B cell (primary cell): ENCODE measurements at regions not wholly inside any gene's neighbourhood (a gene's known extent, or its start where the extent isn't known, plus 50 kb on each side); places are given as distances from the start of the nearest gene placed in this dataset.

ENCODE experiments used
- ATAC-seq: fragments of 200-7000 bp; cut with Tn5 transposase; one replicate; pipeline ENCODE4 v1.10.0; 2021; ENCODE audit warnings: low read depth, mild to moderate bottlenecking, moderate number of reproducible peaks, moderate library complexity
- CTCF ChIA-PET: fragments of 350-600 bp; sonication (Branson Sonifier 250); formaldehyde crosslinking; loops from one replicate; lab custom pipeline; 2021; ENCODE audit warnings: antibody characterized with exemption, inconsistent platforms; lab: Charles Lee
- POLR2A ChIA-PET: fragments of 350-600 bp; sonication (Branson Sonifier 250); formaldehyde crosslinking; loops from one replicate; lab custom pipeline; 2021; ENCODE audit warnings: antibody characterized with exemption; lab: Charles Lee
- DNase-seq: peaks from one replicate; pipeline ENCODE4 v3.0.0; 2013
- H2AFZ ChIP-seq: 2 replicates; pipeline ENCODE4 v1.6.1; 2012; ENCODE audit warnings: mild to moderate bottlenecking, low read depth, low read length; ENCODE audit not compliant: insufficient read depth, poor library complexity, severe bottlenecking
- H3K27ac ChIP-seq, 2 donors: 1 replicate in 1 of 2; 2 replicates in 1 of 2; pipeline ENCODE4 v1.5.1; 2012 to 2013; ENCODE audit warnings: low read length in 2 of 2, mild to moderate bottlenecking in 2 of 2, moderate library complexity in 1 of 2
- H3K27me3 ChIP-seq, 4 experiments: fragments of 200-600 bp in 1 of 4; sonication (generic) in 1 of 4; replicated peaks in 1 of 4; 1 replicate in 2 of 4; 2 replicates in 2 of 4; pipeline versions ENCODE4 v1.6.1 to v1.7.0; 2013 to 2016; ENCODE audit warnings: low read length in 3 of 4, mild to moderate bottlenecking in 2 of 4, mixed read lengths in 1 of 4, moderate library complexity in 1 of 4; ENCODE audit not compliant: insufficient read depth in 4 of 4, control insufficient read depth in 3 of 4; ENCODE audit errors: control extremely low read depth in 1 of 4
- H3K36me3 ChIP-seq, 2 experiments: replicated peaks in 1 of 2; 1 replicate in 1 of 2; 2 replicates in 1 of 2; pipeline versions ENCODE4 v1.6.1 to v1.7.1; 2013; ENCODE audit warnings: low read length in 1 of 2; ENCODE audit not compliant: insufficient read depth in 2 of 2, control insufficient read depth in 1 of 2; ENCODE audit errors: control extremely low read depth in 1 of 2, extremely low read depth in 1 of 2
- H3K4me1 ChIP-seq, 2 donors: fragments of 200-600 bp in 1 of 2; sonication (generic) in 1 of 2; 1 replicate in 1 of 2; 2 replicates in 1 of 2; pipeline versions ENCODE4 v1.5.1 to v1.6.1; 2013 to 2017; ENCODE audit warnings: low read length in 2 of 2; ENCODE audit not compliant: control insufficient read depth in 2 of 2, insufficient read depth in 2 of 2
- H3K4me2 ChIP-seq: replicated peaks from 2 replicates; pipeline ENCODE3; 2012; ENCODE audit warnings: mild to moderate bottlenecking, low read depth, low read length; ENCODE audit not compliant: poor library complexity, severe bottlenecking
- H3K4me3 ChIP-seq, 5 experiments: fragments of 200-600 bp in 1 of 5; sonication (generic) in 1 of 5; 1 replicate in 3 of 5; 2 replicates in 2 of 5; pipeline versions ENCODE4 v1.5.1 to v1.7.0; 2011 to 2016; ENCODE audit warnings: low read length in 4 of 5, mild to moderate bottlenecking in 4 of 5, low read depth in 2 of 5, control low read depth in 1 of 5, moderate library complexity in 1 of 5; ENCODE audit not compliant: insufficient read depth in 1 of 5; ENCODE audit errors: control extremely low read depth in 1 of 5, extremely low read depth in 1 of 5
- H3K79me2 ChIP-seq: fragments of 200-600 bp; sonication (generic); one replicate; pipeline ENCODE4 v1.6.0; 2016; ENCODE audit warnings: low read length; ENCODE audit not compliant: control insufficient read depth, insufficient read depth
- H3K9ac ChIP-seq: fragments of 200-600 bp; sonication (generic); 2 replicates; pipeline ENCODE4 v1.6.1; 2017; ENCODE audit warnings: mild to moderate bottlenecking, low read length, moderate library complexity
- H3K9me3 ChIP-seq, 3 donors: one replicate each; pipeline versions ENCODE4 v1.6.1 to v1.7.1; 2013; ENCODE audit warnings: low read length in 2 of 3; ENCODE audit not compliant: control insufficient read depth in 2 of 3, insufficient read depth in 1 of 3; ENCODE audit errors: control extremely low read depth in 1 of 3
- H4K20me1 ChIP-seq: 2 replicates; pipeline ENCODE4 v1.6.0; 2012; ENCODE audit warnings: mild to moderate bottlenecking, low read length; ENCODE audit not compliant: insufficient read depth, control insufficient read depth, poor library complexity, severe bottlenecking
- H3K27ac Mint-ChIP-seq: one replicate; pipeline ENCODE4 v1.8.0; 2021; ENCODE audit warnings: mixed read lengths
- H3K27me3 Mint-ChIP-seq: one replicate; pipeline ENCODE4 v1.8.0; 2021; ENCODE audit warnings: mixed read lengths
- H3K4me1 Mint-ChIP-seq: one replicate; pipeline ENCODE4 v1.8.0; 2021; ENCODE audit warnings: mixed read lengths
- H3K4me3 Mint-ChIP-seq: one replicate; pipeline ENCODE4 v1.8.0; 2021; ENCODE audit warnings: mixed read lengths
- H3K9me3 Mint-ChIP-seq: one replicate; pipeline ENCODE4 v1.8.0; 2022; ENCODE audit warnings: mixed read lengths; ENCODE audit not compliant: insufficient read depth
- EZH2 ChIP-seq: IDR thresholded peaks from 2 replicates; pipeline ENCODE4 v1.6.1; 2012; ENCODE audit warnings: borderline replicate concordance, low read depth, mild to moderate bottlenecking, moderate library complexity, low read length; ENCODE audit not compliant: insufficient read depth, poor library complexity, severe bottlenecking
- WGBS: methylation state at CpG from one replicate; pipeline ENCODE4 v1.1.5; 2013; ENCODE audit warnings: missing lambda C conversion rate; ENCODE audit not compliant: insufficient coverage; 5-methylcytosine and 5-hydroxymethylcytosine counted together
- intact Hi-C: fragments of 100-400 bp; cut with micrococcal nuclease; formaldehyde crosslinking; loops from one replicate; pipeline ENCODE4 v1.10.0; 2022
- TF ChIP-seq, protein P1 (sequence below): fragments of 200-600 bp; IDR thresholded peaks from one replicate; pipeline ENCODE4 v1.8.0; 2022; ENCODE audit warnings: antibody characterized with exemption, mild to moderate bottlenecking

DNA sequence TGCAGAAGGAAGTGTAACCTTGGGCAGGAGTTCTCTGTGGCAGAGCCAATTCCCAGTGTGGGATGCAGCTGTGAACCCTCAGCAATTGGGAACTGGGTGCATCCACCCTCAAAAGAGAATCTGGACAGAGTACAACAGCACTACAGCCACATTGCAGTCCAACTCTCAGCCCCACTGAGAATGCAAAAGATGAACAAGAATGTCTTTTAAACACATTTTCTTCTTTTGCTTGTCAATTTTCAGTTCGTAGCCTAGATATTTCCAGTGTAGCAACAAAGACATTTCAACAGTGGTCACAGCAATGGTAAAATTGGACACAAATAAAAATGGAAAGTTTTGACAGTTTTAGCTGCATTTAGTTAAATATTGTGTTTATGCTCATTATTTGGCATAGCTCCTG lies 114.0 kb upstream of the APP start:
- H4K20me1 ChIP-seq = no peaks in the 10 kb centered on the region
- DNase-seq = no peak
- Mint-ChIP-seq H3K27ac (no peak overlapping the region), H3K4me1 (no peaks in the 10 kb centered on the region), H3K27me3 (no peaks in the 10 kb centered on the region), H3K4me3 (no peak overlapping the region), H3K9me3 (no peaks in the 10 kb centered on the region)
- H2AFZ ChIP-seq = no peak overlapping the region
- no peak for TF ChIP-seq EZH2
- TF ChIP-seq, protein P1, sequence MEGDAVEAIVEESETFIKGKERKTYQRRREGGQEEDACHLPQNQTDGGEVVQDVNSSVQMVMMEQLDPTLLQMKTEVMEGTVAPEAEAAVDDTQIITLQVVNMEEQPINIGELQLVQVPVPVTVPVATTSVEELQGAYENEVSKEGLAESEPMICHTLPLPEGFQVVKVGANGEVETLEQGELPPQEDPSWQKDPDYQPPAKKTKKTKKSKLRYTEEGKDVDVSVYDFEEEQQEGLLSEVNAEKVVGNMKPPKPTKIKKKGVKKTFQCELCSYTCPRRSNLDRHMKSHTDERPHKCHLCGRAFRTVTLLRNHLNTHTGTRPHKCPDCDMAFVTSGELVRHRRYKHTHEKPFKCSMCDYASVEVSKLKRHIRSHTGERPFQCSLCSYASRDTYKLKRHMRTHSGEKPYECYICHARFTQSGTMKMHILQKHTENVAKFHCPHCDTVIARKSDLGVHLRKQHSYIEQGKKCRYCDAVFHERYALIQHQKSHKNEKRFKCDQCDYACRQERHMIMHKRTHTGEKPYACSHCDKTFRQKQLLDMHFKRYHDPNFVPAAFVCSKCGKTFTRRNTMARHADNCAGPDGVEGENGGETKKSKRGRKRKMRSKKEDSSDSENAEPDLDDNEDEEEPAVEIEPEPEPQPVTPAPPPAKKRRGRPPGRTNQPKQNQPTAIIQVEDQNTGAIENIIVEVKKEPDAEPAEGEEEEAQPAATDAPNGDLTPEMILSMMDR = no peak
- no peak overlapping the region for H3K4me3 ChIP-seq
- H3K36me3 ChIP-seq = no peaks in the 10 kb centered on the region
- no peaks in the 10 kb centered on the region for H3K79me2 ChIP-seq
- POLR2A ChIA-PET = no interaction called here
- no peak overlapping the region for H3K9ac ChIP-seq
- no peak overlapping the region for H3K4me2 ChIP-seq
- H3K9me3 ChIP-seq = no peaks in the 10 kb centered on the region
- no peaks in the 10 kb centered on the region for H3K27me3 ChIP-seq
- H3K27ac ChIP-seq = no peak overlapping the region
- 80% methylated on average over 1 of the region's 1 CpG for WGBS
- no peak for ATAC-seq
- H3K4me1 ChIP-seq = no peaks in the 10 kb centered on the region
- intact Hi-C loops = no loop called here
- CTCF ChIA-PET = no interaction called here

DNA sequence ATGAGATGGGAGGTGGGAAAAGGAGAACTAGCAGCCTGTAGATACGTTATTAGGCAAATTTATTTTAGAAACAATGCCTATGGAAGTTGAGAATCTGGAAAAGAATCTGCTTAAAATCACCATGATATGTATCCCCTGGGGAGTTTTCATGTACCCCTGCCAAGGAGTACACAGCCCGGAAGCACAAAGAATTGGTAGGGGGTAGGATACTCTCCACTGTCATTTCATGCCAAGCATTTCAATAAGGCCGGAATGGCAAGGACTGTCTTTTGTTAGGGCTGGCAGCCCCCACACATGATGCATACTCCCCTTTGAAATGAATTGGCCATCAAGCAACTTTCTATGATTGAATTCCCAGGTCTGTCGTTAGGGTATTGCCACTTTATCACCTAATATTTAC lies 111.5 kb upstream of the APP start:
- ChIA-PET CTCF (no interaction called here), POLR2A (no interaction called here)
- no peak overlapping the region for H3K9ac ChIP-seq
- H3K27ac ChIP-seq = no peak overlapping the region
- no peak for TF ChIP-seq EZH2
- TF ChIP-seq, protein P1 = no peak
- ATAC-seq (no peak), DNase-seq (no peak)
- no peaks in the 10 kb centered on the region for H3K4me1 ChIP-seq
- Mint-ChIP-seq H3K4me1 (no peaks in the 10 kb centered on the region), H3K4me3 (no peak overlapping the region), H3K9me3 (no peaks in the 10 kb centered on the region), H3K27me3 (no peaks in the 10 kb centered on the region), H3K27ac (no peak overlapping the region)
- no peak overlapping the region for H2AFZ ChIP-seq
- H3K4me3 ChIP-seq = no peak overlapping the region
- H3K9me3 ChIP-seq = peaks cover 0 to 7% (median 0%) of the 10 kb centered on the region in 3 donors
- no peaks in the 10 kb centered on the region for H3K27me3 ChIP-seq
- 80% methylated on average over 1 of the region's 4 CpGs for WGBS
- intact Hi-C loops = no loop called here
- H4K20me1 ChIP-seq = no peaks in the 10 kb centered on the region
- no peak overlapping the region for H3K4me2 ChIP-seq
- H3K36me3 ChIP-seq = no peaks in the 10 kb centered on the region
- H3K79me2 ChIP-seq = no peaks in the 10 kb centered on the region
